ENCODE measurements at regions not wholly inside any gene's neighbourhood (a gene's known extent, or its start where the extent isn't known, plus 50 kb on each side); places are given as distances from the start of the nearest gene placed in this dataset.
"Not testable (repeated sequence)": the region's sequence is repeated elsewhere in the genome, so short reads cannot be mapped to it uniquely, and the experiment has no call there.

- DNase-seq (ENCODE audit: low spot score) = not testable (repeated sequence)
These were observed 116.3 kb upstream of the CARD11 start for GRCh38 chr7:3159926-3160325.

- no peak for DNase-seq (ENCODE audit: low spot score)
These were observed 118.6 kb upstream of the CARD11 start for GRCh38 chr7:3162289-3162688.

- not testable (repeated sequence) for DNase-seq (ENCODE audit: low spot score)
These were observed 119.1 kb upstream of the CARD11 start for GRCh38 chr7:3162798-3163197.

- DNase-seq (ENCODE audit: low spot score) = no peak
These were observed 120.7 kb upstream of the CARD11 start for GRCh38 chr7:3164380-3164792.

- no peak for DNase-seq (ENCODE audit: low spot score)
These were observed 122.3 kb upstream of the CARD11 start for GRCh38 chr7:3165681-3166580.

- DNase-seq (ENCODE audit: low spot score) = no peak
These were observed 123.9 kb upstream of the CARD11 start for GRCh38 chr7:3167551-3167950.

GRCh38 chr7:3168370-3168769 is 124.7 kb upstream of the CARD11 start:
- no peak for DNase-seq (ENCODE audit: low spot score)

GRCh38 chr7:3168869-3169268 is 125.2 kb upstream of the CARD11 start:
- DNase-seq (ENCODE audit: low spot score) = no peak

GRCh38 chr7:3172768-3173280 is 128.2 kb upstream of the SDK1 start:
- DNase-seq (ENCODE audit: low spot score) = no peak

- no peak for DNase-seq (ENCODE audit: low spot score)
These were observed 126.4 kb upstream of the SDK1 start for GRCh38 chr7:3174515-3175284.

GRCh38 chr7:3175285-3175902 is 125.7 kb upstream of the SDK1 start:
- DNase-seq (ENCODE audit: low spot score) = no peak

- no peak for DNase-seq (ENCODE audit: low spot score)
These were observed 124.7 kb upstream of the SDK1 start for GRCh38 chr7:3176112-3177000.

- DNase-seq (ENCODE audit: low spot score) = no peak
These were observed 123.8 kb upstream of the SDK1 start for GRCh38 chr7:3177271-3177670.

- no peak for DNase-seq (ENCODE audit: low spot score)
These were observed 121.6 kb upstream of the SDK1 start for GRCh38 chr7:3179456-3179855.

GRCh38 chr7:3180604-3181003 is 120.4 kb upstream of the SDK1 start:
- DNase-seq (ENCODE audit: low spot score) = no peak

GRCh38 chr7:3182055-3182454 is 119.0 kb upstream of the SDK1 start:
- DNase-seq (ENCODE audit: low spot score) = not testable (repeated sequence)

GRCh38 chr7:3187444-3188040 is 113.5 kb upstream of the SDK1 start:
- no peak for DNase-seq (ENCODE audit: low spot score)

- no peak for DNase-seq (ENCODE audit: low spot score)
These were observed 112.1 kb upstream of the SDK1 start for GRCh38 chr7:3188946-3189345.

- DNase-seq (ENCODE audit: low spot score) = no peak
These were observed 109.5 kb upstream of the SDK1 start for GRCh38 chr7:3191548-3191947.

- DNase-seq (ENCODE audit: low spot score) = no peak
These were observed 108.4 kb upstream of the SDK1 start for GRCh38 chr7:3192669-3193068.

Measured in ureter (tissue), 1 donor.